Mesothelial cell of epicardium (in vitro differentiated cells): ENCODE measurements at regions not wholly inside any gene's neighbourhood (a gene's known extent, or its start where the extent isn't known, plus 50 kb on each side); places are given as distances from the start of the nearest gene placed in this dataset.

Experiments
- DNase-seq, 2 experiments: peaks; one replicate each; pipeline ENCODE4 v3.0.0; 2021; ENCODE audit warnings: low spot score in 2 of 2; ENCODE audit not compliant: unreplicated experiment in 2 of 2
- H3K27ac Mint-ChIP-seq: 2 replicates; pipeline ENCODE4 v1.8.0; 2021; ENCODE audit warnings: mixed read lengths
- H3K27me3 Mint-ChIP-seq: 2 replicates; pipeline ENCODE4 v1.8.0; 2021; ENCODE audit warnings: low read depth, mixed read lengths
- H3K36me3 Mint-ChIP-seq: 2 replicates; pipeline ENCODE4 v1.8.0; 2021; ENCODE audit warnings: mixed read lengths
- H3K4me1 Mint-ChIP-seq: 2 replicates; pipeline ENCODE4 v1.8.0; 2021; ENCODE audit warnings: mixed read lengths
- H3K4me3 Mint-ChIP-seq: 2 replicates; pipeline ENCODE4 v1.8.0; 2021; ENCODE audit warnings: mild to moderate bottlenecking, moderate library complexity, mixed read lengths
- H3K9me3 Mint-ChIP-seq: 2 replicates; pipeline ENCODE4 v1.8.0; 2021; ENCODE audit warnings: mixed read lengths
- CTCF ChIP-seq: fragments of 200-600 bp; sonication (generic); IDR thresholded peaks from one replicate; pipeline ENCODE4 v1.5.0; 2021; ENCODE audit warnings: antibody characterized with exemption; ENCODE audit not compliant: unreplicated experiment

- Mint-ChIP-seq H3K27me3 (peaks cover 18% of the 10 kb centered on the region), H3K9me3 (peaks cover 14% of the 10 kb centered on the region), H3K4me1 (no peaks in the 10 kb centered on the region), H3K4me3 (no peak overlapping the region), H3K27ac (no peak overlapping the region), H3K36me3 (no peaks in the 10 kb centered on the region)
- DNase-seq: no peak
- no peak for TF ChIP-seq CTCF
These were observed 1001.8 kb downstream of the BCL11B start for GRCh38 chr14:98270201-98270600.

GRCh38 chr14:98274596-98274995 is 997.4 kb downstream of the BCL11B start:
- no peaks in the 10 kb centered on the region for H3K4me1 Mint-ChIP-seq
- no peak overlapping the region for H3K4me3 Mint-ChIP-seq
- H3K36me3 Mint-ChIP-seq: no peaks in the 10 kb centered on the region
- TF ChIP-seq CTCF: no peak
- peaks cover 29% of the 10 kb centered on the region for H3K27me3 Mint-ChIP-seq
- H3K9me3 Mint-ChIP-seq: peaks cover 7% of the 10 kb centered on the region
- no peak overlapping the region for H3K27ac Mint-ChIP-seq
- no peak for DNase-seq

GRCh38 chr14:98278800-98279199 is 993.2 kb downstream of the BCL11B start:
- peaks cover 4% of the 10 kb centered on the region for H3K9me3 Mint-ChIP-seq
- no peak overlapping the region for H3K4me3 Mint-ChIP-seq
- no peaks in the 10 kb centered on the region for H3K36me3 Mint-ChIP-seq
- TF ChIP-seq CTCF: no peak
- no peak overlapping the region for H3K27ac Mint-ChIP-seq
- no peak for DNase-seq
- H3K4me1 Mint-ChIP-seq: no peaks in the 10 kb centered on the region
- peaks cover 25% of the 10 kb centered on the region for H3K27me3 Mint-ChIP-seq

- peaks cover 13% of the 10 kb centered on the region for H3K9me3 Mint-ChIP-seq
- DNase-seq: no peak
- H3K27me3 Mint-ChIP-seq: peaks cover 18% of the 10 kb centered on the region
- H3K27ac Mint-ChIP-seq: no peak overlapping the region
- no peak for TF ChIP-seq CTCF
- H3K36me3 Mint-ChIP-seq: no peaks in the 10 kb centered on the region
- no peak overlapping the region for H3K4me3 Mint-ChIP-seq
- no peaks in the 10 kb centered on the region for H3K4me1 Mint-ChIP-seq
These were observed 991.6 kb downstream of the BCL11B start for GRCh38 chr14:98280436-98280835.

GRCh38 chr14:98288825-98289224 is 983.2 kb downstream of the BCL11B start:
- DNase-seq: no peak
- Mint-ChIP-seq H3K9me3 (peaks cover 16% of the 10 kb centered on the region), H3K4me3 (no peak overlapping the region), H3K27ac (no peak overlapping the region), H3K36me3 (no peaks in the 10 kb centered on the region), H3K27me3 (no peaks in the 10 kb centered on the region), H3K4me1 (no peaks in the 10 kb centered on the region)
- TF ChIP-seq CTCF: no peak

GRCh38 chr14:98290596-98290995 is 981.4 kb downstream of the BCL11B start:
- Mint-ChIP-seq H3K27me3 (no peaks in the 10 kb centered on the region), H3K4me3 (no peak overlapping the region), H3K4me1 (no peaks in the 10 kb centered on the region), H3K9me3 (peaks cover 6% of the 10 kb centered on the region), H3K36me3 (no peaks in the 10 kb centered on the region), H3K27ac (no peak overlapping the region)
- TF ChIP-seq CTCF: no peak
- DNase-seq: no peak
